PC-9 (cell line): ENCODE measurements at regions not wholly inside any gene's neighbourhood (a gene's known extent, or its start where the extent isn't known, plus 50 kb on each side); places are given as distances from the start of the nearest gene placed in this dataset.

ENCODE experiments used
- EZH2 ChIP-seq: fragments of 200-600 bp; sonication (generic); IDR thresholded peaks from 2 replicates; pipeline ENCODE4 v1.8.0; 2017; ENCODE audit warnings: antibody characterized with exemption, low read depth
- TF ChIP-seq, protein P1 (sequence below): fragments of 200-600 bp; sonication (generic); conservative IDR thresholded peaks from 2 replicates; pipeline ENCODE4 v1.6.1; 2017; ENCODE audit warnings: mixed run types, antibody characterized with exemption, mild to moderate bottlenecking, moderate library complexity

DNA sequence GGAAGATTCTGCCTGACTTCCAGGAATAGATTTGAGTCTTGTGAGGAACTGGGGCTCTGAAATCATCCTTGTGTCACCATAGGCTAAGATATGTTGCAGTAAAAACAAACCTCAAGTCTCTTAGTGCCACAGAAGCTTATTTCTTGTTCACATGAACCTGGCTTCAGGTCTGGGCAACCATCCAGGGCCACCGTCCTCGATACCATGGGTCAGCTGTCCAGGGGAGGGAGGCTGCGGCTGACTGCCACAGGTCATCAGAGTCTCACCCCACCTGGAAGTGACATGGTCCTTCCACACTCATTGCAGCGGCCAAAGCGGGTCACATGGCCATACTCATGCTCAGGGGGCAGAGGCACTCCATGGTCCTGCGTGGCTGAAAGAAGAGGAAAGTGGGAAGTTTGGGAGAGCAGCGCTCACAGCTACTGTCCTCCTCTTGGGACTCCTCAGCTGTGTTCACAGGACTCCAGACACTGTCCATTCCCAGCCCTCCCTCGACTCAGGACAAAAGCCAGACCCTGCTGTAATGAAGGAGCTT lies 284.5 kb downstream of the CBLN1 start:
- TF ChIP-seq, protein P1, sequence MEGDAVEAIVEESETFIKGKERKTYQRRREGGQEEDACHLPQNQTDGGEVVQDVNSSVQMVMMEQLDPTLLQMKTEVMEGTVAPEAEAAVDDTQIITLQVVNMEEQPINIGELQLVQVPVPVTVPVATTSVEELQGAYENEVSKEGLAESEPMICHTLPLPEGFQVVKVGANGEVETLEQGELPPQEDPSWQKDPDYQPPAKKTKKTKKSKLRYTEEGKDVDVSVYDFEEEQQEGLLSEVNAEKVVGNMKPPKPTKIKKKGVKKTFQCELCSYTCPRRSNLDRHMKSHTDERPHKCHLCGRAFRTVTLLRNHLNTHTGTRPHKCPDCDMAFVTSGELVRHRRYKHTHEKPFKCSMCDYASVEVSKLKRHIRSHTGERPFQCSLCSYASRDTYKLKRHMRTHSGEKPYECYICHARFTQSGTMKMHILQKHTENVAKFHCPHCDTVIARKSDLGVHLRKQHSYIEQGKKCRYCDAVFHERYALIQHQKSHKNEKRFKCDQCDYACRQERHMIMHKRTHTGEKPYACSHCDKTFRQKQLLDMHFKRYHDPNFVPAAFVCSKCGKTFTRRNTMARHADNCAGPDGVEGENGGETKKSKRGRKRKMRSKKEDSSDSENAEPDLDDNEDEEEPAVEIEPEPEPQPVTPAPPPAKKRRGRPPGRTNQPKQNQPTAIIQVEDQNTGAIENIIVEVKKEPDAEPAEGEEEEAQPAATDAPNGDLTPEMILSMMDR, result no peak
- no peak for TF ChIP-seq EZH2
